ENCODE measurements at regions not wholly inside any gene's neighbourhood (a gene's known extent, or its start where the extent isn't known, plus 50 kb on each side); places are given as distances from the start of the nearest gene placed in this dataset.

- TF ChIP-seq SOX5 (CRISPR knock-in tag; IDR thresholded peaks at IDR 0.05; ENCODE audit: borderline replicate concordance), result peak; percentile 92
- TF ChIP-seq, protein P1, sequence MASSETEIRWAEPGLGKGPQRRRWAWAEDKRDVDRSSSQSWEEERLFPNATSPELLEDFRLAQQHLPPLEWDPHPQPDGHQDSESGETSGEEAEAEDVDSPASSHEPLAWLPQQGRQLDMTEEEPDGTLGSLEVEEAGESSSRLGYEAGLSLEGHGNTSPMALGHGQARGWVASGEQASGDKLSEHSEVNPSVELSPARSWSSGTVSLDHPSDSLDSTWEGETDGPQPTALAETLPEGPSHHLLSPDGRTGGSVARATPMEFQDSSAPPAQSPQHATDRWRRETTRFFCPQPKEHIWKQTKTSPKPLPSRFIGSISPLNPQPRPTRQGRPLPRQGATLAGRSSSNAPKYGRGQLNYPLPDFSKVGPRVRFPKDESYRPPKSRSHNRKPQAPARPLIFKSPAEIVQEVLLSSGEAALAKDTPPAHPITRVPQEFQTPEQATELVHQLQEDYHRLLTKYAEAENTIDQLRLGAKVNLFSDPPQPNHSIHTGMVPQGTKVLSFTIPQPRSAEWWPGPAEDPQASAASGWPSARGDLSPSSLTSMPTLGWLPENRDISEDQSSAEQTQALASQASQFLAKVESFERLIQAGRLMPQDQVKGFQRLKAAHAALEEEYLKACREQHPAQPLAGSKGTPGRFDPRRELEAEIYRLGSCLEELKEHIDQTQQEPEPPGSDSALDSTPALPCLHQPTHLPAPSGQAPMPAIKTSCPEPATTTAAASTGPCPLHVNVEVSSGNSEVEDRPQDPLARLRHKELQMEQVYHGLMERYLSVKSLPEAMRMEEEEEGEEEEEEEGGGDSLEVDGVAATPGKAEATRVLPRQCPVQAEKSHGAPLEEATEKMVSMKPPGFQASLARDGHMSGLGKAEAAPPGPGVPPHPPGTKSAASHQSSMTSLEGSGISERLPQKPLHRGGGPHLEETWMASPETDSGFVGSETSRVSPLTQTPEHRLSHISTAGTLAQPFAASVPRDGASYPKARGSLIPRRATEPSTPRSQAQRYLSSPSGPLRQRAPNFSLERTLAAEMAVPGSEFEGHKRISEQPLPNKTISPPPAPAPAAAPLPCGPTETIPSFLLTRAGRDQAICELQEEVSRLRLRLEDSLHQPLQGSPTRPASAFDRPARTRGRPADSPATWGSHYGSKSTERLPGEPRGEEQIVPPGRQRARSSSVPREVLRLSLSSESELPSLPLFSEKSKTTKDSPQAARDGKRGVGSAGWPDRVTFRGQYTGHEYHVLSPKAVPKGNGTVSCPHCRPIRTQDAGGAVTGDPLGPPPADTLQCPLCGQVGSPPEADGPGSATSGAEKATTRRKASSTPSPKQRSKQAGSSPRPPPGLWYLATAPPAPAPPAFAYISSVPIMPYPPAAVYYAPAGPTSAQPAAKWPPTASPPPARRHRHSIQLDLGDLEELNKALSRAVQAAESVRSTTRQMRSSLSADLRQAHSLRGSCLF (CRISPR knock-in tag; IDR thresholded peaks at IDR 0.05; ENCODE audit: borderline replicate concordance), result no peak
- TF ChIP-seq, protein P2, sequence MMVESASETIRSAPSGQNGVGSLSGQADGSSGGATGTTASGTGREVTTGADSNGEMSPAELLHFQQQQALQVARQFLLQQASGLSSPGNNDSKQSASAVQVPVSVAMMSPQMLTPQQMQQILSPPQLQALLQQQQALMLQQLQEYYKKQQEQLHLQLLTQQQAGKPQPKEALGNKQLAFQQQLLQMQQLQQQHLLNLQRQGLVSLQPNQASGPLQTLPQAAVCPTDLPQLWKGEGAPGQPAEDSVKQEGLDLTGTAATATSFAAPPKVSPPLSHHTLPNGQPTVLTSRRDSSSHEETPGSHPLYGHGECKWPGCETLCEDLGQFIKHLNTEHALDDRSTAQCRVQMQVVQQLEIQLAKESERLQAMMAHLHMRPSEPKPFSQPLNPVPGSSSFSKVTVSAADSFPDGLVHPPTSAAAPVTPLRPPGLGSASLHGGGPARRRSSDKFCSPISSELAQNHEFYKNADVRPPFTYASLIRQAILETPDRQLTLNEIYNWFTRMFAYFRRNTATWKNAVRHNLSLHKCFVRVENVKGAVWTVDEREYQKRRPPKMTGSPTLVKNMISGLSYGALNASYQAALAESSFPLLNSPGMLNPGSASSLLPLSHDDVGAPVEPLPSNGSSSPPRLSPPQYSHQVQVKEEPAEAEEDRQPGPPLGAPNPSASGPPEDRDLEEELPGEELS (CRISPR knock-in tag; IDR thresholded peaks at IDR 0.05), result peak; percentile 67; the same call in 1 of the 2 replicates
- TF ChIP-seq NCOA2 (CRISPR knock-in tag; IDR thresholded peaks at IDR 0.05), result peak; percentile 68
- TF ChIP-seq GFI1 (CRISPR knock-in tag; IDR thresholded peaks at IDR 0.05; ENCODE audit: borderline replicate concordance), result peak; percentile 39; the same call in 1 of the 2 replicates
- no peak for TF ChIP-seq NFIB (CRISPR knock-in tag; IDR thresholded peaks at IDR 0.05; ENCODE audit: borderline replicate concordance)
- TF ChIP-seq NFE2L1 (CRISPR knock-in tag; IDR thresholded peaks at IDR 0.05; ENCODE audit: borderline replicate concordance), result no peak
- TF ChIP-seq IRF1 (CRISPR knock-in tag; IDR thresholded peaks at IDR 0.05; ENCODE audit: low read depth), result no peak
- no peak for TF ChIP-seq PAX8 (CRISPR knock-in tag; IDR thresholded peaks at IDR 0.05; ENCODE audit: borderline replicate concordance)
- TF ChIP-seq NFIC (IDR thresholded peaks at IDR 0.05; ENCODE audit: low read length), result peak; percentile 77
- peak in 1 of 2 experiments; percentile 82; a peak in 2 of 4 replicates for TF ChIP-seq EP300 (IDR thresholded peaks at IDR 0.05; ENCODE audit: low read depth in 2 of 2, low read length in 2 of 2)
- TF ChIP-seq EP300 (CRISPR knock-in tag; IDR thresholded peaks at IDR 0.05; ENCODE audit: borderline replicate concordance), result no peak
- peak; percentile 48; the same call in 1 of the 2 replicates for TF ChIP-seq AHDC1 (CRISPR knock-in tag; IDR thresholded peaks at IDR 0.05; ENCODE audit: borderline replicate concordance)
- TF ChIP-seq MAZ (IDR thresholded peaks at IDR 0.05; ENCODE audit: borderline replicate concordance, low read depth, low read length), result no peak
- TF ChIP-seq MAZ (CRISPR knock-in tag; IDR thresholded peaks at IDR 0.05; ENCODE audit: low read depth), result no peak
- no peak for TF ChIP-seq CAMTA2 (CRISPR knock-in tag; IDR thresholded peaks at IDR 0.05; ENCODE audit: borderline replicate concordance)
These were observed 398.8 kb downstream of the HS3ST3B1 start (continued) for GRCh38 chr17:14699574-14700185.

Data from HepG2 (cell line).